Liver (tissue), 8 donors: ENCODE measurements at regions not wholly inside any gene's neighbourhood (a gene's known extent, or its start where the extent isn't known, plus 50 kb on each side); places are given as distances from the start of the nearest gene placed in this dataset.

Experiments used
- DNase-seq: peaks from one replicate; pipeline ENCODE4 v3.0.0-alpha.2; 2017; ENCODE audit warnings: low spot score
- H3K27ac ChIP-seq, 2 donors: one replicate each; pipeline ENCODE4 v1.7.0; 2013; ENCODE audit warnings: inconsistent platforms in 2 of 2, low read length in 2 of 2, control low read depth in 1 of 2, low read depth in 1 of 2, mild to moderate bottlenecking in 1 of 2
- H3K27me3 ChIP-seq, 4 donors: one replicate each; pipeline versions ENCODE4 v1.6.1 to v1.7.0; 2013; ENCODE audit warnings: low read length in 3 of 4, inconsistent platforms in 1 of 4, mild to moderate bottlenecking in 1 of 4, moderate library complexity in 1 of 4; ENCODE audit not compliant: control insufficient read depth in 4 of 4, insufficient read depth in 4 of 4
- H3K36me3 ChIP-seq, 4 donors: one replicate each; pipeline versions ENCODE4 v1.6.1 to v1.7.0; 2013; ENCODE audit warnings: low read length in 3 of 4, mild to moderate bottlenecking in 3 of 4, low read depth in 1 of 4, moderate library complexity in 1 of 4; ENCODE audit not compliant: control insufficient read depth in 4 of 4, insufficient read depth in 3 of 4
- H3K4me1 ChIP-seq, 4 donors: one replicate each; pipeline versions ENCODE4 v1.6.1 to v1.7.0; 2013; ENCODE audit warnings: low read length in 3 of 4, mild to moderate bottlenecking in 3 of 4, moderate library complexity in 1 of 4; ENCODE audit not compliant: control insufficient read depth in 4 of 4, insufficient read depth in 4 of 4
- H3K4me3 ChIP-seq, 3 donors: one replicate each; pipeline versions ENCODE4 v1.6.1 to v1.7.0; 2013; ENCODE audit warnings: low read length in 3 of 3, control low read depth in 1 of 3, low read depth in 1 of 3, mild to moderate bottlenecking in 1 of 3
- H3K9ac ChIP-seq, 2 donors: one replicate each; pipeline ENCODE4 v1.7.0; 2013; ENCODE audit warnings: low read length in 2 of 2, mild to moderate bottlenecking in 2 of 2, moderate library complexity in 2 of 2, control low read depth in 1 of 2, low read depth in 1 of 2
- H3K9me3 ChIP-seq, 4 donors: one replicate each; pipeline versions ENCODE4 v1.6.1 to v1.7.0; 2013; ENCODE audit warnings: low read length in 3 of 4; ENCODE audit not compliant: control insufficient read depth in 4 of 4
- ATF3 ChIP-seq: IDR thresholded peaks from 2 replicates; pipeline ENCODE4 v1.6.1; 2016; ENCODE audit warnings: antibody characterized with exemption
- EGR1 ChIP-seq, 2 donors: IDR thresholded peaks; 2 replicates each; pipeline ENCODE4 v1.6.1; 2016 to 2018; ENCODE audit warnings: antibody characterized with exemption in 2 of 2, low read depth in 2 of 2
- FOXA1 ChIP-seq: IDR thresholded peaks from 2 replicates; pipeline ENCODE4 v1.6.1; 2016; ENCODE audit warnings: antibody characterized with exemption
- FOXA2 ChIP-seq: IDR thresholded peaks from 2 replicates; pipeline ENCODE4 v1.6.1; 2016; ENCODE audit warnings: antibody characterized with exemption
- GABPA ChIP-seq, 2 donors: IDR thresholded peaks in 1 of 2; conservative IDR thresholded peaks in 1 of 2; 2 replicates each; pipeline ENCODE4 v1.6.1; 2016; ENCODE audit warnings: antibody characterized with exemption in 2 of 2, mild to moderate bottlenecking in 1 of 2, moderate library complexity in 1 of 2
- HNF4A ChIP-seq, 2 donors: conservative IDR thresholded peaks; 2 replicates each; pipeline ENCODE4 v1.6.1; 2016; ENCODE audit warnings: antibody characterized with exemption in 2 of 2, mild to moderate bottlenecking in 2 of 2
- HNF4G ChIP-seq: IDR thresholded peaks from 2 replicates; pipeline ENCODE4 v1.6.1; 2016; ENCODE audit warnings: antibody characterized with exemption
- JUND ChIP-seq, 2 donors: IDR thresholded peaks; 2 replicates each; pipeline ENCODE4 v1.6.1; 2016; ENCODE audit warnings: antibody characterized with exemption in 2 of 2
- NR2F2 ChIP-seq: IDR thresholded peaks from 2 replicates; pipeline ENCODE4 v1.6.1; 2016; ENCODE audit warnings: antibody characterized with exemption
- RAD21 ChIP-seq, 2 donors: IDR thresholded peaks; 2 replicates each; pipeline ENCODE4 v1.6.1; 2016; ENCODE audit warnings: antibody characterized with exemption in 2 of 2, mild to moderate bottlenecking in 2 of 2
- REST ChIP-seq: IDR thresholded peaks from 2 replicates; pipeline ENCODE4 v1.6.1; 2016; ENCODE audit warnings: antibody characterized with exemption, mild to moderate bottlenecking
- RXRA ChIP-seq, 2 donors: IDR thresholded peaks; 2 replicates each; pipeline ENCODE4 v1.6.1; 2017 to 2018; ENCODE audit warnings: antibody characterized with exemption in 2 of 2, mild to moderate bottlenecking in 1 of 2
- SP1 ChIP-seq: IDR thresholded peaks from 2 replicates; pipeline ENCODE4 v1.6.1; 2018; ENCODE audit warnings: antibody characterized with exemption, mild to moderate bottlenecking
- TAF1 ChIP-seq: conservative IDR thresholded peaks from 2 replicates; pipeline ENCODE4 v1.6.1; 2016; ENCODE audit warnings: antibody characterized with exemption, mild to moderate bottlenecking
- YY1 ChIP-seq: IDR thresholded peaks from 2 replicates; pipeline ENCODE4 v1.6.1; 2016; ENCODE audit warnings: antibody characterized with exemption, mild to moderate bottlenecking
- WGBS: extraction: QIAGEN DNeasy Blood & Tissue Kit; methylation state at CpG from one replicate; pipeline ENCODE4 v1.1.7; 2013; 5-methylcytosine and 5-hydroxymethylcytosine counted together
- TF ChIP-seq, protein P1 (sequence below): fragments of 150-350 bp; IDR thresholded peaks from 2 replicates; pipeline ENCODE4 v1.5.1; 2017; ENCODE audit warnings: improper control_type of control experiment, low read depth, low read length; ENCODE audit not compliant: missing input control
- TF ChIP-seq, protein P2 (sequence below): IDR thresholded peaks from 2 replicates; pipeline ENCODE4 v1.6.1; 2016; ENCODE audit warnings: antibody characterized with exemption
- TF ChIP-seq, protein P3 (sequence below): IDR thresholded peaks from 2 replicates; pipeline ENCODE4 v1.6.1; 2016; ENCODE audit warnings: antibody characterized with exemption
- donor health status: healthy.
- donor health status: healthy.
- donor health status: healthy.
- donor health status: healthy.
- donor health status: healthy.

GRCh38 chr4:151993521-151993920, 232.7 kb upstream of the GATB start:
- no peak overlapping the region for H3K4me3 ChIP-seq
- no peaks in the 10 kb centered on the region for H3K27me3 ChIP-seq
- H3K4me1 ChIP-seq = peaks cover 0 to 4% (median under 1%) of the 10 kb centered on the region in 4 donors
- no peak overlapping the region for H3K9ac ChIP-seq
- H3K9me3 ChIP-seq = no peaks in the 10 kb centered on the region
- H3K27ac ChIP-seq = no peak overlapping the region
- H3K36me3 ChIP-seq = no peaks in the 10 kb centered on the region
- TF ChIP-seq SP1 (no peak), HNF4A (conservative IDR thresholded peaks at IDR 0.05) (peak in 1 of 2 donors; percentile 15), TAF1 (no peak), RXRA (IDR thresholded peaks at IDR 0.05) (no peak), EGR1 (IDR thresholded peaks at IDR 0.05; ENCODE audit: low read depth in 2 of 2) (no peak), ATF3 (no peak), HNF4G (no peak)
- TF ChIP-seq, protein P1, sequence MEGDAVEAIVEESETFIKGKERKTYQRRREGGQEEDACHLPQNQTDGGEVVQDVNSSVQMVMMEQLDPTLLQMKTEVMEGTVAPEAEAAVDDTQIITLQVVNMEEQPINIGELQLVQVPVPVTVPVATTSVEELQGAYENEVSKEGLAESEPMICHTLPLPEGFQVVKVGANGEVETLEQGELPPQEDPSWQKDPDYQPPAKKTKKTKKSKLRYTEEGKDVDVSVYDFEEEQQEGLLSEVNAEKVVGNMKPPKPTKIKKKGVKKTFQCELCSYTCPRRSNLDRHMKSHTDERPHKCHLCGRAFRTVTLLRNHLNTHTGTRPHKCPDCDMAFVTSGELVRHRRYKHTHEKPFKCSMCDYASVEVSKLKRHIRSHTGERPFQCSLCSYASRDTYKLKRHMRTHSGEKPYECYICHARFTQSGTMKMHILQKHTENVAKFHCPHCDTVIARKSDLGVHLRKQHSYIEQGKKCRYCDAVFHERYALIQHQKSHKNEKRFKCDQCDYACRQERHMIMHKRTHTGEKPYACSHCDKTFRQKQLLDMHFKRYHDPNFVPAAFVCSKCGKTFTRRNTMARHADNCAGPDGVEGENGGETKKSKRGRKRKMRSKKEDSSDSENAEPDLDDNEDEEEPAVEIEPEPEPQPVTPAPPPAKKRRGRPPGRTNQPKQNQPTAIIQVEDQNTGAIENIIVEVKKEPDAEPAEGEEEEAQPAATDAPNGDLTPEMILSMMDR = no peak
- 53% methylated on average over 8 of the region's 8 CpGs for WGBS
- DNase-seq = no peak

- Histone ChIP-seq H3K4me1 (peaks cover 0 to 4% (median under 1%) of the 10 kb centered on the region in 4 donors), H3K27ac (no peak overlapping the region), H3K36me3 (no peaks in the 10 kb centered on the region), H3K27me3 (no peaks in the 10 kb centered on the region), H3K4me3 (no peak overlapping the region), H3K9ac (no peak overlapping the region), H3K9me3 (peaks cover 0 to under 1% (median 0%) of the 10 kb centered on the region in 4 donors)
- TF ChIP-seq, protein P2, sequence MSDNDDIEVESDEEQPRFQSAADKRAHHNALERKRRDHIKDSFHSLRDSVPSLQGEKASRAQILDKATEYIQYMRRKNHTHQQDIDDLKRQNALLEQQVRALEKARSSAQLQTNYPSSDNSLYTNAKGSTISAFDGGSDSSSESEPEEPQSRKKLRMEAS = no peak
- TF ChIP-seq YY1 (no peak), JUND (IDR thresholded peaks at IDR 0.05) (no peak), EGR1 (IDR thresholded peaks at IDR 0.05; ENCODE audit: low read depth in 2 of 2) (no peak), REST (no peak), SP1 (no peak), RAD21 (IDR thresholded peaks at IDR 0.05) (no peak), HNF4G (no peak), TAF1 (no peak), FOXA2 (no peak), RXRA (IDR thresholded peaks at IDR 0.05) (no peak), NR2F2 (no peak), HNF4A (conservative IDR thresholded peaks at IDR 0.05) (no peak), ATF3 (no peak), FOXA1 (no peak), GABPA (IDR thresholded peaks at IDR 0.05 in 1 of 2, conservative IDR thresholded peaks at IDR 0.05 in 1 of 2) (no peak)
- TF ChIP-seq, protein P3, sequence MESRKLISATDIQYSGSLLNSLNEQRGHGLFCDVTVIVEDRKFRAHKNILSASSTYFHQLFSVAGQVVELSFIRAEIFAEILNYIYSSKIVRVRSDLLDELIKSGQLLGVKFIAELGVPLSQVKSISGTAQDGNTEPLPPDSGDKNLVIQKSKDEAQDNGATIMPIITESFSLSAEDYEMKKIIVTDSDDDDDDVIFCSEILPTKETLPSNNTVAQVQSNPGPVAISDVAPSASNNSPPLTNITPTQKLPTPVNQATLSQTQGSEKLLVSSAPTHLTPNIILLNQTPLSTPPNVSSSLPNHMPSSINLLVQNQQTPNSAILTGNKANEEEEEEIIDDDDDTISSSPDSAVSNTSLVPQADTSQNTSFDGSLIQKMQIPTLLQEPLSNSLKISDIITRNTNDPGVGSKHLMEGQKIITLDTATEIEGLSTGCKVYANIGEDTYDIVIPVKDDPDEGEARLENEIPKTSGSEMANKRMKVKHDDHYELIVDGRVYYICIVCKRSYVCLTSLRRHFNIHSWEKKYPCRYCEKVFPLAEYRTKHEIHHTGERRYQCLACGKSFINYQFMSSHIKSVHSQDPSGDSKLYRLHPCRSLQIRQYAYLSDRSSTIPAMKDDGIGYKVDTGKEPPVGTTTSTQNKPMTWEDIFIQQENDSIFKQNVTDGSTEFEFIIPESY = no peak
- TF ChIP-seq, protein P1 = no peak
- no peak for DNase-seq
- WGBS = 82% methylated on average over 5 of the region's 5 CpGs
Observed at GRCh38 chr4:151992332-151993154, 231.7 kb upstream of the GATB start.
